Central memory CD8-positive, alpha-beta T cell (primary cell): ENCODE measurements at regions not wholly inside any gene's neighbourhood (a gene's known extent, or its start where the extent isn't known, plus 50 kb on each side); places are given as distances from the start of the nearest gene placed in this dataset.
A peak's percentile ranks its signal among the peaks of the same experiment; 100 is the strongest.

Source experiments
- ATAC-seq: fragments of 150-1000 bp; cut with Tn5 transposase; replicated peaks from 2 replicates; pipeline ENCODE4 v1.10.0; 2022; ENCODE audit warnings: mild to moderate bottlenecking, moderate FRiP score, moderate number of reproducible peaks; ENCODE audit not compliant: poor library complexity, severe bottlenecking; ENCODE audit errors: extremely low read depth
- DNase-seq, 2 donors: peaks; one replicate each; pipeline ENCODE4 v3.0.0; 2021; ENCODE audit warnings: low spot score in 2 of 2
- H3K27ac Mint-ChIP-seq: one replicate; pipeline ENCODE4 v1.8.0; 2022; ENCODE audit warnings: low read depth, mild to moderate bottlenecking, moderate library complexity, mixed read lengths
- H3K27me3 Mint-ChIP-seq: one replicate; pipeline ENCODE4 v1.8.0; 2022; ENCODE audit warnings: mixed read lengths
- H3K36me3 Mint-ChIP-seq: one replicate; pipeline ENCODE4 v1.8.0; 2022; ENCODE audit warnings: mild to moderate bottlenecking, moderate library complexity, mixed read lengths; ENCODE audit not compliant: insufficient read depth
- H3K4me1 Mint-ChIP-seq: one replicate; pipeline ENCODE4 v1.8.0; 2022; ENCODE audit warnings: mixed read lengths
- H3K4me3 Mint-ChIP-seq: one replicate; pipeline ENCODE4 v1.8.0; 2022; ENCODE audit warnings: mild to moderate bottlenecking, moderate library complexity, mixed read lengths
- H3K9me3 Mint-ChIP-seq: one replicate; pipeline ENCODE4 v1.8.0; 2022; ENCODE audit warnings: mixed read lengths

- no peak overlapping the region for H3K4me3 Mint-ChIP-seq
- peaks cover 15% of the 10 kb centered on the region for H3K4me1 Mint-ChIP-seq
- DNase-seq (no peak), ATAC-seq (no peak)
- H3K9me3 Mint-ChIP-seq: peaks cover 5% of the 10 kb centered on the region
- no peaks in the 10 kb centered on the region for H3K27me3 Mint-ChIP-seq
- no peak overlapping the region for H3K27ac Mint-ChIP-seq
- no peaks in the 10 kb centered on the region for H3K36me3 Mint-ChIP-seq
Measured at GRCh38 chr2:8046849-8047248, 635.0 kb upstream of the ID2 start.

- Mint-ChIP-seq H3K36me3 (no peaks in the 10 kb centered on the region), H3K4me3 (no peak overlapping the region), H3K27me3 (no peaks in the 10 kb centered on the region), H3K27ac (no peak overlapping the region), H3K9me3 (no peaks in the 10 kb centered on the region), H3K4me1 (peaks cover 15% of the 10 kb centered on the region)
- ATAC-seq (no peak), DNase-seq (no peak)
Measured at GRCh38 chr2:8049176-8049575, 632.7 kb upstream of the ID2 start.

- no peak overlapping the region for H3K4me3 Mint-ChIP-seq
- H3K4me1 Mint-ChIP-seq: peaks cover 15% of the 10 kb centered on the region
- H3K27ac Mint-ChIP-seq: no peak overlapping the region
- no peaks in the 10 kb centered on the region for H3K27me3 Mint-ChIP-seq
- no peak for DNase-seq
- no peaks in the 10 kb centered on the region for H3K9me3 Mint-ChIP-seq
- no peaks in the 10 kb centered on the region for H3K36me3 Mint-ChIP-seq
- ATAC-seq: peak; percentile 14
Measured at GRCh38 chr2:8049851-8050571, 631.8 kb upstream of the ID2 start.

DNA sequence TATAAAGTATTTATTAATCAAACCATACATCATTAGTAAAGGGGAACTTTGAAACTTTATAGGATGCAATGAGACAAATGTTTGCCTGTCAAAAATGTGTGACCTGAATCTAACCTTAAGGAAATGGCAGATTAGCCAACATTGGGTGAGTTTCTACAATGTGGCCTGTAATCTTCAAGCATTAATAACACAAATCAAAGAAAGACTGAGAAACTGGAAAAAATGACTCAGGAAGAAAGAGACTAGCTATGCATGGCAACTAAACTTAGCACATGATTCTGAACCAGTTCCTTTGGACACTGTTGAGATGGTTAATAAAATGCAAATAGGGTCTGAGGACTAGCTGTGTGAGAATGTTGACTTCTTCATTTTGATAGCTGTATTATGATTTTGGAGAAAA lies 628.6 kb upstream of the ID2 start:
- Mint-ChIP-seq H3K4me1 (peaks cover 15% of the 10 kb centered on the region), H3K27ac (no peak overlapping the region), H3K4me3 (no peak overlapping the region), H3K36me3 (peaks cover 2% of the 10 kb centered on the region), H3K9me3 (peaks cover 5% of the 10 kb centered on the region), H3K27me3 (no peaks in the 10 kb centered on the region)
- no peak for ATAC-seq
- no peak for DNase-seq

DNA sequence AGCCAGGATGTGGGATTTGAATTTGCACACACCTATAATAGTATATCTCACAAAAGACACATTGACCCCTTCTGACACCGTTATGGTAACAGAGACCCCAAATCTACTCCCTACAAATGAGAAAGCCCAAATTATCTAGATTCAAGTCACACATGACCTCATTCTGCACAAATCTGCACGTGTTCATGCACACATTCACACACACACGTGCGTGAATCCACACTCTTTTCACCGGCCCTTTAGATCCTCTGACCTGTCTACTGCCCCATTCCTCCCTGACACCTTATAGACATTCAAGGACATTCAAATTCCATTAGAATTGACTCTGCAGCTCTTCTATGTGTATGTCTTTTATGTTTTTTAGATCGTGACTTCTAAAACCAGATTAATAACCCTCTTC lies 627.8 kb upstream of the ID2 start:
- Mint-ChIP-seq H3K4me1 (peaks cover 20% of the 10 kb centered on the region), H3K4me3 (no peak overlapping the region), H3K27ac (no peak overlapping the region), H3K9me3 (peaks cover 5% of the 10 kb centered on the region), H3K27me3 (no peaks in the 10 kb centered on the region), H3K36me3 (peaks cover 2% of the 10 kb centered on the region)
- DNase-seq: no peak
- no peak for ATAC-seq

DNA sequence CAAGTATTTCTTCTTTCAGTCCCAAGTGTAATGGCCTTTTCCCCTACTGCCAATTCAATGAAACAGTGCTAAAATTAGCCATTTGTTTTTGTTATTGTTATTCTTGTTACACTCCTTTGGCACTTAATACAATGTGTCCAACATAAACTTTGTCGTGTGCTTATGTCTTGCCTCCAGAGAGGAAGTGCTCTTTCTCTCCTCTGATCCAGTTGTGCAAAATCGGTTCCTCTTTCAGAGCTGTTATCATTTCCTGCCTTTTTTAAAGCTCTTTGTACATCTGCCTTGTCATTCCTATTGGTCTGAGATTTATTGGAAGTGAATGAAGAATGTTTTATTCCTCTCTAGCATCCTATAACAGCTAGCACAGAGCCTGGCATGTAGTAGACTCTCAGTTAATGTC lies 623.2 kb upstream of the ID2 start:
- H3K36me3 Mint-ChIP-seq: peaks cover 2% of the 10 kb centered on the region
- peaks cover 5% of the 10 kb centered on the region for H3K9me3 Mint-ChIP-seq
- H3K4me1 Mint-ChIP-seq: peaks cover 5% of the 10 kb centered on the region
- no peaks in the 10 kb centered on the region for H3K27me3 Mint-ChIP-seq
- H3K27ac Mint-ChIP-seq: no peak overlapping the region
- DNase-seq (no peak), ATAC-seq (no peak)
- no peak overlapping the region for H3K4me3 Mint-ChIP-seq

GRCh38 chr2:8059255-8059654 lies 622.6 kb upstream of the ID2 start:
- Mint-ChIP-seq H3K36me3 (peaks cover 2% of the 10 kb centered on the region), H3K4me1 (peaks cover 5% of the 10 kb centered on the region), H3K9me3 (peaks cover 5% of the 10 kb centered on the region), H3K27me3 (peaks cover 4% of the 10 kb centered on the region), H3K4me3 (no peak overlapping the region), H3K27ac (no peak overlapping the region)
- ATAC-seq: no peak
- no peak for DNase-seq

- Mint-ChIP-seq H3K27ac (no peak overlapping the region), H3K27me3 (peaks cover 9% of the 10 kb centered on the region), H3K4me1 (peaks cover 5% of the 10 kb centered on the region), H3K36me3 (peaks cover 2% of the 10 kb centered on the region), H3K4me3 (no peak overlapping the region), H3K9me3 (peaks cover 5% of the 10 kb centered on the region)
- DNase-seq (no peak), ATAC-seq (no peak)
Measured at GRCh38 chr2:8059794-8060193, 622.1 kb upstream of the ID2 start.

- Mint-ChIP-seq H3K36me3 (peaks cover 3% of the 10 kb centered on the region), H3K27me3 (peaks cover 9% of the 10 kb centered on the region), H3K27ac (no peak overlapping the region), H3K4me1 (peaks cover 5% of the 10 kb centered on the region), H3K4me3 (no peak overlapping the region), H3K9me3 (peaks cover 5% of the 10 kb centered on the region)
- ATAC-seq (no peak), DNase-seq (no peak)
Measured at GRCh38 chr2:8061219-8061618, 620.6 kb upstream of the ID2 start.

DNA sequence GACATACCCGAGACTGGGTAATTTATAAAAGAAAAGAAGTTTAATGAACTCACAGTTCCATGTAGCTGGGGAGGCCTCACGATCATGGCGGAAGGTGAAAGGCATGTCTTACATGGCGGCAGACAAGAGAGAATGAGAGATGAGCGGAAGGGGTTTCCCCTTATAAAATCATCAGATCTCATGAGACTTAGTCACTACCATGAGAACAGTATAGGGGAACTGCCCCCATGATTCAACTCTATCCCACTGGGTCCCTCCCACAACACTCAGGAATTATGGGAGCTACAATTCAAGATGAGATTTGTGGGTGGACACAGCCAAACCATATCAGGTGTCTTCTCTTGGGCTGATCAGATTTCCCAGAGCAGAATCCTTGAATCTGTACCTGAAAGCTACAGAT lies 617.3 kb upstream of the ID2 start:
- Mint-ChIP-seq H3K9me3 (no peaks in the 10 kb centered on the region), H3K27me3 (peaks cover 9% of the 10 kb centered on the region), H3K27ac (no peak overlapping the region), H3K4me3 (no peak overlapping the region), H3K4me1 (no peaks in the 10 kb centered on the region), H3K36me3 (peaks cover 1% of the 10 kb centered on the region)
- ATAC-seq (no peak), DNase-seq (no peak)

GRCh38 chr2:8065191-8065590 lies 616.7 kb upstream of the ID2 start:
- H3K9me3 Mint-ChIP-seq: no peaks in the 10 kb centered on the region
- DNase-seq (no peak), ATAC-seq (no peak)
- no peak overlapping the region for H3K4me3 Mint-ChIP-seq
- H3K27ac Mint-ChIP-seq: no peak overlapping the region
- H3K4me1 Mint-ChIP-seq: peaks cover 1% of the 10 kb centered on the region
- peaks cover 1% of the 10 kb centered on the region for H3K36me3 Mint-ChIP-seq
- H3K27me3 Mint-ChIP-seq: peaks cover 9% of the 10 kb centered on the region

GRCh38 chr2:8067784-8068336 lies 614.0 kb upstream of the ID2 start:
- DNase-seq: no peak
- no peak for ATAC-seq
- peaks cover 1% of the 10 kb centered on the region for H3K36me3 Mint-ChIP-seq
- peaks cover 10% of the 10 kb centered on the region for H3K4me1 Mint-ChIP-seq
- H3K27ac Mint-ChIP-seq: no peak overlapping the region
- H3K4me3 Mint-ChIP-seq: no peak overlapping the region
- H3K27me3 Mint-ChIP-seq: peaks cover 9% of the 10 kb centered on the region
- H3K9me3 Mint-ChIP-seq: no peaks in the 10 kb centered on the region

DNA sequence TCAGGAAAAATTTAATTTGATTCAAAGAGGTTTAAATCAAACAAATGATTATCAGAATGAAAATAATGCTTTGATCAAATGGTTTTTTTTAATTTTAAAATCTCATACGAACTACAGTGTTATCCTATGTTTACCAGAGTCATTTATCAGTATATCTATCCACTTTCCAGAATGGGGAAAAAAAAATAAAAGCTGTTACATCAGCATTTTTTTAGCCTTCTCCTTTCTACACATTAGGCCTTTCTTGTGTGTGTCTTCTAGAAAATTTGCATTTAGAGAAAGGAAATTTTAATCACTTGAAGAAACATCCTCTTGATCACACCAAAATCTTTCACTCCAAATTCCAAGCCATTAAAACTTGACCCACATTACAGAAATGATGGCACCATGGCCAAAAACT lies 608.9 kb upstream of the ID2 start:
- Mint-ChIP-seq H3K4me3 (no peak overlapping the region), H3K27ac (no peak overlapping the region), H3K9me3 (peaks cover 5% of the 10 kb centered on the region), H3K36me3 (peaks cover 2% of the 10 kb centered on the region), H3K27me3 (no peaks in the 10 kb centered on the region), H3K4me1 (peaks cover 31% of the 10 kb centered on the region)
- DNase-seq (no peak), ATAC-seq (no peak)
